Stimulated activated effector memory CD8-positive, alpha-beta T cell treated with anti-CD3 and anti-CD28 coated beads, Interleukin-12 subunit alpha, Interleukin-12 subunit beta, amount 100 ng/mL, for 72 hours (primary cell): ENCODE measurements at regions not wholly inside any gene's neighbourhood (a gene's known extent, or its start where the extent isn't known, plus 50 kb on each side); places are given as distances from the start of the nearest gene placed in this dataset.
"Not testable (repeated sequence)": the region's sequence is repeated elsewhere in the genome, so short reads cannot be mapped to it uniquely, and the experiment has no call there.

Source experiments
- ATAC-seq: fragments of 150-1000 bp; cut with Tn5 transposase; 2 replicates; pipeline ENCODE4 v1.10.0; 2021
- DNase-seq, 2 donors: peaks; one replicate each; pipeline ENCODE4 v3.0.0; 2021 to 2022; ENCODE audit warnings: low spot score in 2 of 2
- H3K27ac Mint-ChIP-seq: one replicate; pipeline ENCODE4 v1.8.0; 2022; ENCODE audit warnings: mild to moderate bottlenecking, mixed read lengths
- H3K36me3 Mint-ChIP-seq: one replicate; pipeline ENCODE4 v1.8.0; 2022; ENCODE audit warnings: mild to moderate bottlenecking, mixed read lengths
- H3K4me1 Mint-ChIP-seq: one replicate; pipeline ENCODE4 v1.8.0; 2022; ENCODE audit warnings: mixed read lengths
- H3K4me3 Mint-ChIP-seq: one replicate; pipeline ENCODE4 v1.8.0; 2022; ENCODE audit warnings: mild to moderate bottlenecking, mixed read lengths
- H3K9me3 Mint-ChIP-seq: one replicate; pipeline ENCODE4 v1.8.0; 2022; ENCODE audit warnings: mixed read lengths

DNA sequence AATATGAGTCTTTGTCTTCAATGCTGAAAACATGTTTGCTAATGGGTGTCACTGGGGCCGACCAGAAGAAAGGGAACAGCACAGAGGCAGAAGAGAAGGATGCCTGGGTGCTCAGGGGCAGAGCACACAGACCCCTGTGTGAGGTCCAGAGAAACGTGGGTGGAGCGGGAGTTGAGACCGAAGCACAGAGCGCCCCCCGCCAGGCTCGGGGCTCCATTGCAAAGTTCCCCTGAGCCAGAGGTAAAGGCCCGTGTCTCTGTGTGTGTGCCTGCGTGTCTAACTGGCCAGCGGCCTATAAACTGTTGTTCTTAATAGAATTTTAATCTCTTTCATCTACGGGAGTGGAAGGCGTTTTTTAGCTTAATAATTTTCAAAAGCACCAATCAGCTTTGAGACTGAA is 343.1 kb downstream of the TEX29 start:
- Mint-ChIP-seq H3K9me3 (no peaks in the 10 kb centered on the region), H3K4me1 (no peaks in the 10 kb centered on the region), H3K27ac (no peak overlapping the region), H3K36me3 (no peaks in the 10 kb centered on the region), H3K4me3 (no peak overlapping the region)
- DNase-seq (no peak), ATAC-seq (no peak)

DNA sequence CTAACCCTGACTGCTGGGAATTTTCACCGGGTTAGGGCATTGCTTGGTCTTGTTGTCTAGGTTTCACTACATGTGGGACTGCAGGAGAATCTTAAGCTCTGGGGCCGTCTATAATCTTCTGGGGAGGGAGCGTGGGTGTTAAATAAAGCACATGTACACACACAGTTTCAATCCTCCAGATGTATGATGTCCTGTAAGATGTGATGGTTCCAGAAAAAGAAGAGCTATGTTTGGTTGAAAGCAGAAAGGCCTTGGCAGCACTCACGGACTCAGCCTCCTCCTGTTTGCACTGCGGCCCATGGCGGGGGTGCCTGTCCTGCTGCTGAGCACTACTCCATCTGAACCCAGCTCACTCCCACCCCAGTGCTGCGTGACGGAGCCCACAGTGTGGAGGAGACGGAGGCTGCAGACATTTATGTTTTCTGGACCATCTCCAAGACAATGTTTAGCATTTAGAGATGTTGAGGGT is 343.5 kb downstream of the TEX29 start:
- H3K36me3 Mint-ChIP-seq, result no peaks in the 10 kb centered on the region
- H3K4me1 Mint-ChIP-seq, result no peaks in the 10 kb centered on the region
- DNase-seq, result no peak
- H3K9me3 Mint-ChIP-seq, result no peaks in the 10 kb centered on the region
- ATAC-seq, result no peak
- H3K27ac Mint-ChIP-seq, result no peak overlapping the region
- H3K4me3 Mint-ChIP-seq, result no peak overlapping the region

DNA sequence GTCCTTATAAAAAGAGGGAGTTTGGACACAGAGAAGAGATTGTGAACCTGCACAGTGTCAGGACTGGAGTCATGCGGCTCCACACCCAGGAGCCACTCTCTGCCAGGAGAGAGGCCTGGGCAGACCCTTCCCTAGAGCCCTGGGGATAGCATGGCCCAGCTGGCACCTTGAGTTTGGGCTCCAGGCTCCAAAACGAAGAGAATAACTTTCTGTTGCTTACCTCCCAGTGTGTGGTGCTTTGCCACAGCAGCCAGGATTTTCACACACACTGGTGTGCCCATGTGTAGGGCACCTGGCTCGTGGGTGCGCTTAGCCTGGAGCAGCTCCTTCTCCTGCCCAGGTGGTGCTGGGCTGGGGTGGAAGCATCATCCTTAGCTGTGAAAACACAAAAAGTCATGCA is 344.3 kb downstream of the TEX29 start:
- H3K27ac Mint-ChIP-seq, result no peak overlapping the region

DNA sequence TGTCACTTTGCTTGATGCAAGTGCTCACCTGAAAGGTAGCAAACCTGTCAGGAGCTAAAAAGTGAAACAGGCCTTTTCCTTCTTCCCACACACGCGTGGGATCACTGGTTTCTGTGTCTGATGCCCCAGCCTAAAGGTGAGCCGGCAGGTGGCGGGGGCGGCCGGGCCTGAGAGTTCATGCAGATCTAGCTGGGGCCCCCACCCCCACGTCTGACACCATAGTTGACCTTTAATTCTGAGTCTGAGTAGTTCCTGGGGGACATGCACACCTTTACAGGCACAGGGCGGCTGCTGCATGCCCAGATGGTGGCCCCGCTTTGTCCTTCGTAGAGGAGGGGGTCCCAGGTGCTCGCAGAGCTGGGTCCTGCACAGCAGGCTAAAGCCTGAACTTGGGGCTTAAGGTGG is 345.3 kb downstream of the TEX29 start:
- no peak overlapping the region for H3K27ac Mint-ChIP-seq
- DNase-seq (no peak), ATAC-seq (no peak)
- no peak overlapping the region for H3K4me3 Mint-ChIP-seq
- no peaks in the 10 kb centered on the region for H3K36me3 Mint-ChIP-seq
- H3K4me1 Mint-ChIP-seq, result no peaks in the 10 kb centered on the region
- no peaks in the 10 kb centered on the region for H3K9me3 Mint-ChIP-seq

More for the DNA sequence above, 344.3 kb downstream of the TEX29 start:
- ATAC-seq (no peak), DNase-seq (no peak)
- Mint-ChIP-seq H3K4me1 (no peaks in the 10 kb centered on the region), H3K9me3 (no peaks in the 10 kb centered on the region), H3K4me3 (no peak overlapping the region), H3K36me3 (no peaks in the 10 kb centered on the region)

DNA sequence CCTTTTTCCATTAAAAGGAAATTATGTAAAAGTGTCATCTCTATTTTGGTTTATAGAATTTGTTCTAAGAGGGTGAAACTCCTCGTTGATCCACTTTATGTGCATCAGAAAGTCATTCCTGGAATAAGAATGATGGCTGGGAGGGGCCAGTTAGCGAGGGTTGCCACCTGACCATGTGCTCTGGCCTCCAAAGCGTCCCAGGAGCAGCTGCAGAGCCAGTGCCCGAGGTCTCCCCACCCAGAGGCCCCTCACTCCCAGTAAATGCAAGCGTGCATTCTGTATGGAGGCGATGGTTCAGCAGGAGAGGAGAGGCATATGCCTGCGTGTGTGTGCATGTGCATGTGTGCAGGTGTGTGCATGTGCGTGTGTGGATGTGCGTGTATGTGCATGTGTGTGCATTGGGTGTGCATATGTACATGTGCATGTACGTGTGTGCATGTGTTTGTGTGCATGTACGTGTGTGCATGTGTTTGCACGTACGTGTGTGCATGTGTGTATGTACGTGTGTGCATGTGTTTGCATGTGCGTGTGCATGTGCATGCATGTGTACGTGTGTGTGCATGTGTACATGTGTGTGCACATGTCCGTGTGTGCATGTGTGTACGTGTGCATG is 345.8 kb downstream of the TEX29 start:
- Mint-ChIP-seq H3K9me3 (no peaks in the 10 kb centered on the region), H3K4me1 (no peaks in the 10 kb centered on the region), H3K4me3 (no peak overlapping the region), H3K36me3 (no peaks in the 10 kb centered on the region), H3K27ac (no peak overlapping the region)
- ATAC-seq (no peak), DNase-seq (no peak)

DNA sequence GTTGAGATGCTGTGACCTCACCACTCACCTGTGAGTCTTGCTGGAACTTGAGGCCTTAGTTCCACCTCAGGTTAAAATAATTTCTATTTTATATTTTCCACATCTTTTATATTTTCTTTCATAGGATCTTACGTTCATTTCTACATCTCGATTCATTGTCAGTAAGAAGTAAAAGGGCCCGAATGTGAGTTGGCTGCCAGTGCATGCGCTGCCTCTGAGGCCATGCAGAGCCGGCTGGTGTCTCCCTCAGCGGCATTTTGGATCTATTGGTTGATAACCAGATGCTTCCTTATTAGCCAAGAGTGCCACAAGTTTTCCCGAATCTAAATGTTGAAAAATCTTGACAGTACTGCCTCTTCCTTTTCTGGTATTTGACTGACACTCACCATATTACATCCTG is 347.3 kb downstream of the TEX29 start:
- Mint-ChIP-seq H3K36me3 (no peaks in the 10 kb centered on the region), H3K27ac (no peak overlapping the region), H3K4me3 (no peak overlapping the region), H3K4me1 (no peaks in the 10 kb centered on the region), H3K9me3 (no peaks in the 10 kb centered on the region)
- DNase-seq (no peak), ATAC-seq (no peak)

DNA sequence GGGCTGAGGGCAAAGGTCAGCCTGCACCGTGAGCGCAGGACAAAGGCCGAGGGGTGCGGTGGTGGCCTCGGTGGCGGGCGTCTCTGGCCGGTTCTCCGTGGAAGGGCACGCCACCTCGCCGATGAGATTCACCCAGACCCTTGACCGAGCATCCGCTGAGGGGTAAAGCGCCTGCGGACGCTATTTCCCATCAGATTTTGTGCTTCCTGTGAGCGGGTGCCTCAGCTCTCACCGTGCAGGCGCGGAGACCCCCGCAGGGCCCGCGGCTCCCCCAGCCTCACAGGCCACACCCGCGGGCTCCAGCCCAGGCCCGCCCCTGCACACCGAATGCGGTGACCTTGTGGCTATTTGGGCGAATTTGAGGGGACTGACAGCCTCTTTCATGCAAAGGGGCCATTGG is 348.0 kb downstream of the TEX29 start:
- no peaks in the 10 kb centered on the region for H3K36me3 Mint-ChIP-seq
- H3K27ac Mint-ChIP-seq, result no peak overlapping the region
- H3K4me1 Mint-ChIP-seq, result no peaks in the 10 kb centered on the region
- H3K9me3 Mint-ChIP-seq, result no peaks in the 10 kb centered on the region
- DNase-seq (no peak), ATAC-seq (no peak)
- no peak overlapping the region for H3K4me3 Mint-ChIP-seq

DNA sequence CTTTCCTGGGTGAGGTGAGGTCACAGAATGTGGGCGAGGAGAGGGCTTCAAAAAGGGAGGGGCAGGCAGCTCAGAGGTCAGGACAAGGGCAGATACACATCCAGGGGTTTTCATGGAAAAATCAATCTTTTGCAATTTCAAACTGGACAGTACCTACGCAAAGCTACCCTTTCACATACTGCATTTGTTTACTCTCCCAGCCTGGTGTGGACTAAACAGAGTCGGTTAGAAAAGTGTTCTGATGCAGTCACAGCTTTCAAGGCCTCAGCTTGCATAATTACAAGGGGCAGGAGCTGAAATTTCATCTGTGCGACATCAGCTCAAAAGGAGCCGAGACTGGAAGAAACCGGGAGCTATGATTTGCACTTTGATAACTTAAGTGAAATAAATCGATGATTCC is 351.8 kb downstream of the TEX29 start:
- not testable (repeated sequence) for H3K4me1 Mint-ChIP-seq, H3K27ac Mint-ChIP-seq, H3K4me3 Mint-ChIP-seq, H3K36me3 Mint-ChIP-seq, DNase-seq, ATAC-seq, H3K9me3 Mint-ChIP-seq

DNA sequence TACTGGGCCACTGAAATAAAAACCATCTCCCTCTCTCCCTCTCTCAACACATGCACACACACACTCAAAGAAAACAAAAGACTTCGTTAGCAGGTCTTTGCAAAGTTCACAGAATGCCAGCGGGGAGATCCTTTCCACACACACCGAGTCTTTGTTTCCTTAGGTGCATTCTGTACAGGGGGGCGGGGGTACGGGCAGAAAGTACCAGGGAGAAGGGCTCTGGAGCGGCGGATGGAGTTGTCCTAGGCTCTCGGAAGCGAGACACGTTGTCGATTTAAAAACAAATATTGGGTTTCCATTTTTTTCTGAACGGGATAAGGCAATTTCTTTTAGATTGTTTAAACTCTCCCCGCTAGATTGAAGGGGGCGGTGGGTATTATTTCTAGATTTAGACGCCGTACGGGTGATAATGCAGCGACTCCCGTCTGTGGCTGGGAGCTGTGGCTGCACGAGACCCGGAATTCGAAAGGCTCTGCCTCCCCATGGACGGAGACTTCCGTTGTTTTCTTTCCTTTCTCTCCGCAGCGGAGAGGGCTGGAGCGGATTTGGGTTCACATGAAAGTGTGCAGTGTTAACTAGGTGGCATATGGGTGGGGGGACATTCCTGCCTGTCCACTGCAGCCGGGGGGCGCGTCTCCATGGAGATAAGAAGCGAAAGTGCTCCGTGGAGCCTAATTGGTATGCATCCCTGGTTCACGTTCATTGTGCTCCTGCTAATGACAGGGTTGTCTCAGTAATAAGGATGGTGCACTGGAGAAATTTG is 357.9 kb downstream of the TEX29 start:
- not testable (repeated sequence) for H3K27ac Mint-ChIP-seq, H3K36me3 Mint-ChIP-seq, ATAC-seq, H3K9me3 Mint-ChIP-seq, H3K4me3 Mint-ChIP-seq, H3K4me1 Mint-ChIP-seq, DNase-seq

DNA sequence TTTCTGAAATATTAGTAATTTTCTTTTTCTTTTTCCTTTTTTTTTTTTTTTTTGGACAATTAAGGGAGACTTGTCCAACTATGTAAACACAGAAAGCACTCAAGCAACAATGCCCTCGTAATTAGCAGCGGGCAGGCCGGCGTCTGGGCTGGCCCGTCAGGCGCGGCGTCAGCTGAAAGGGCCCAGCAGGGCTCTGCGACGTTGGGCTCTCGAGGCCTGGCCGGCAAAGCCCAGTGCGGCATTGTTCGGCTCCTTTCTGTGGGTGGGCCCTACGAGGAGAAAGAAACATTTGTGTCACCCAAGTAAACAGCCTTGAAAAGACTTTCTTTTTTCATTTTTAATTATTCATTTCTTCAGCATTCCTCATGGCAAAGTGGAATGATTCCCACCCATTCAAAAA is 359.2 kb downstream of the TEX29 start:
- not testable (repeated sequence) for DNase-seq, H3K4me3 Mint-ChIP-seq, H3K9me3 Mint-ChIP-seq, H3K27ac Mint-ChIP-seq, ATAC-seq, H3K36me3 Mint-ChIP-seq, H3K4me1 Mint-ChIP-seq

DNA sequence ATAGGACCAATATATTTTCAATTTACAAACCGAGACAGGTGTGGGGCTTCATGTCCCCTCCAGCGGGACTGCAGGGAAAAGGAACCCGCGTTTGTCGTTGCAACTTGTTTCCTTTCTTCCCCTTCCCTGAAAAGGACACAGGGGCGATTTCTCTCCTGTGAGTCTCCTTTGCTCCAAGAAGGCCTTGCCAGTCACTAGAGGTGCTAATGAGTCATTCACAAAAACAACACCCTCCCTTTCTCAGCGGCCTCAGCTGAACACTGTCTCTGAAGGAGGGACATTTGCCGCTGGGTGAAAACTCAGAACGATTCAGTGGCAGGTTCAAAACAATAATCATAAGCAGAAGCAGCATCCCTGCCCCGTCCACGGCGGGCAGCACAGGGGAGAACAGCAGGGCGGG is 359.7 kb downstream of the TEX29 start:
- not testable (repeated sequence) for DNase-seq, ATAC-seq, H3K36me3 Mint-ChIP-seq, H3K27ac Mint-ChIP-seq, H3K4me3 Mint-ChIP-seq, H3K4me1 Mint-ChIP-seq, H3K9me3 Mint-ChIP-seq

DNA sequence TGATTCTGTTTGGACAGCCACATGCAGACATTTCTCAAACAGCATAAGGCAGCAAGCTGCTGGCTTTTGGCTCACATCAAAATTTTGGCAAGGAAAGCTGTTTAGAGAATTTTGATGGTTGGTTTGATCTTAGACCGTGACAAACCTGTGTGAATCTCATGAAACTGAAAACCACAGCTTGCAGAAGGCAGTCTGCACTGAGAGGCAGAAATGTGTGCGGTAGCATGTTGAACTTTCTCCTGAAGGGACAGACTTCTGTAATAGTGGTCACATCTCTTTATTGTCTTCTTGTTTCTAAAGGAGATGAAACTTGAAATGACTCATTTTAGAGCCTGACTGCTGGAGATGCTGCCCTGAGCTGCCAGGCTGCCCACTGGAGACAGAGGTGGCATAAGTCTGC is 371.6 kb downstream of the TEX29 start:
- H3K9me3 Mint-ChIP-seq, DNase-seq, ATAC-seq, H3K36me3 Mint-ChIP-seq, H3K27ac Mint-ChIP-seq, H3K4me3 Mint-ChIP-seq, H3K4me1 Mint-ChIP-seq: not testable (repeated sequence)

DNA sequence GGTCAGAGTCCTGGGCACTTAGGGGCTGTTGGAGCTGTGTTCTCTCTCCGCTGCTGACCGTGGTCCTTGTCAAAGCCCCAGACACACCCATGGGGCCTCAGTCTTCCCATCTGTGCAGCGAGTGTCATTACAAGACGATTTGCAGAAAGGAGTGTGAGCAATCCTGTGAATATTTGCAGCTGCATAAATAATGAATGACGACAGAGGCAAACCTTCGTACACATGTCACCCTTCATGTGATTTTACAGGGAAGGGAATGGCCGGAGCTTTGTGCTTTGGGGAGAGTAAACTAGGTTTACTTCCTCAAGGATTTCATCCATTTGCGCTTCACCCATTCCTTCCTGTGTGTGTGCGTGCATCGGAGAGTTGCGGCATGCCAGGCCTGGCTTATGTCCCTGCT is 370.8 kb upstream of the SOX1 start:
- not testable (repeated sequence) for H3K27ac Mint-ChIP-seq, H3K36me3 Mint-ChIP-seq, H3K4me3 Mint-ChIP-seq, DNase-seq, ATAC-seq, H3K4me1 Mint-ChIP-seq, H3K9me3 Mint-ChIP-seq

DNA sequence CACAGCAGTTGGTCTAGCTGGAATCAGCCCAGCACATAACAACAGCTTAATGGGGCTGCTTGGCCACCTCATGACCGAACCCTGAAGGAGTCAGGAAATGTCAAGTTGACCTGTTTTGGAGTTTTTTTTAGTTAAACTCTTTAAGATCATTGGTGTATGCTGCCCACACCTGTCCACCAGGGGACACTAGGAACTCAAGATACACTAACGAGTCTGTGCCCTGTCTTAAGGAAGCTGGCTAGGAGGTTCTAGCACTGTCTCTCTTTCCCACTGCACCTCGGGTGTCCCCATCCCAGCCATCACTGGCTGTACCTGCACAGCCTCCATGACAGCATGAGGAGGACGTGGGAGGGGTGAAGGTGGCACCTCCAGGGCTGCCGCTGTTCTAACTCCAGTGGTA is 364.9 kb upstream of the SOX1 start:
- not testable (repeated sequence) for H3K27ac Mint-ChIP-seq, DNase-seq, ATAC-seq, H3K4me3 Mint-ChIP-seq, H3K9me3 Mint-ChIP-seq, H3K4me1 Mint-ChIP-seq, H3K36me3 Mint-ChIP-seq
